NCI-H345 treated with DMSO at 0.1 percent for 48 hours (cell line): ENCODE measurements at regions not wholly inside any gene's neighbourhood (a gene's known extent, or its start where the extent isn't known, plus 50 kb on each side); places are given as distances from the start of the nearest gene placed in this dataset.

Experiments used
- DNase-seq: peaks from one replicate; lab custom pipeline; 2025; ENCODE audit not compliant: unreplicated experiment; lab: John Stamatoyannopoulos, UW

DNA sequence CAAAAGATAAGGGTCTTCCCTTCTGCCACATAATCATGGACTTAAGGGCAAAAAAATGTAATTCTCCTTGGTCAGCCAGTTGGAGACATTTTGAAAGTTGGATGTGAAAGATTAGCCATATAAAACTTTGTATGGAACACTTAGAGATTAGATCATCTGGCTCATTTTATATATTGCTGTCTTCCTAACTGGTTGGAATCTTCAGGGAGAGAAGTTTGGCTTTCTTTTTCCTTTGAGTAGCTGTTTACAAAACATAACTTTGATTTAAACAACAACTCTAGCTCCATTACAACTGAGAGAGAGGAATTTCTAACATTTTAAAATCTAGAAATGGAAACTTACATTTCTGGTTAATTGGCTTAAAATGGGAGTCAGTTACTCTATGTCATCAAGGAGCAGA, 132.7 kb downstream of the RDH14 start:
- DNase-seq = no peak

DNA sequence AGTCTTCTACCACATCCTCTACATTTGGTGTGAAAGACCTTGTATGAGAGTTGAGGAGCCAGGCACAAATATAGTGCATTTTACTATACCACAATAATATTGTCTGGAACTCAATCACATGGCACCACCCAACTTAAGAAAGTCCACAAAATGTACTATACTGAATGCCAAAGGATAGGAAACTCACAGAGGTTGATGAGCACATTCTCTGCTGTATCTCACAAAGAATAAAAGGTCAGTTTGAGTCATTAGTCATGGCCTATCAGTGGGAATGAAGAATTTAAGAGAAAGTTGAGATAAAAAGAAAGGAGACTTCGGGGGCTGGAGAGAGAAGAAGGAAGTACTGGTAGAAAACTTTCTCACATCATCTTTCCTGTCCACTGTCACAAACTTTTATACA, 134.3 kb downstream of the RDH14 start:
- no peak for DNase-seq

DNA sequence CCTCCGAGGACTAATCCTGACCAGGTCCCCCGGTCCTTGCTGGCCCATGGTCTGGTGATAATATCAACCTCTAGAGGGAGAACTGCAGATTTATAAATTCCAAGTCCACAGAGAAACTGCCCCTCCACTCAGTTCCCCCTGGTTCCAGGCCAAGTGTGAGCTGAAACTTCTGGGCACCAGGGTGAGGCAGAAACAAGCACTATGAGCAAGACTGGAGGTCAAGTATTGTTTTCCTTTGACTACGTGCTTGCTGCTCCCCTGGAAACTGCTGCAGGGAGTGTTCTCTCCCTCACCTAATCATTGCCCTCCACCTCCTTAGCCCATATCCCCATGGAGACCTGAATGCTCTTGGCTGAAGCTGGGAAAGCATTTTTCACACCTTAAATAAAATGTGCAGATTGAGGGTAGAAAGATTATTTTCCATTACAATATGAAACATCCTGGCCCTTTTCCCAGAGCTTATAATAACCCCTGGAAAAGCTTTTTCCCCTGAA, 135.2 kb downstream of the RDH14 start:
- no peak for DNase-seq

DNA sequence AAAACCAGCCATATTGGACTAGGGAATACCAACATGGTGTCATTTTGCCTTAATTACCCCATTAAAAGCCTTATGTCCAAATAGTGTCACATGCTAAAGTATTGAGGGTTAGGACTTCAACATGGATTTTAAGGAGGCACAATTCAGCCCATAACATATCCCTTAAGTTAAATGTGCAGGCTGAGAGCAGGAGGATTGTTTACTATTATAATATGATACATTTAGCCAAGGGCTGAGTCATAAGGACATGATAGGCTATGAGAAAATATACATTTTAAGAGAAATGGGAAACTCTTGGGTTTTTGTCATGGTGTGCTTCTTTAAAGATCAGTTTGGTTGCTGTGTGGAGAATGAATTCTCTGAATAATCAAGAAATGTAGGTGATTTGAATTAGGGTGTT, 136.8 kb downstream of the RDH14 start:
- DNase-seq = no peak

DNA sequence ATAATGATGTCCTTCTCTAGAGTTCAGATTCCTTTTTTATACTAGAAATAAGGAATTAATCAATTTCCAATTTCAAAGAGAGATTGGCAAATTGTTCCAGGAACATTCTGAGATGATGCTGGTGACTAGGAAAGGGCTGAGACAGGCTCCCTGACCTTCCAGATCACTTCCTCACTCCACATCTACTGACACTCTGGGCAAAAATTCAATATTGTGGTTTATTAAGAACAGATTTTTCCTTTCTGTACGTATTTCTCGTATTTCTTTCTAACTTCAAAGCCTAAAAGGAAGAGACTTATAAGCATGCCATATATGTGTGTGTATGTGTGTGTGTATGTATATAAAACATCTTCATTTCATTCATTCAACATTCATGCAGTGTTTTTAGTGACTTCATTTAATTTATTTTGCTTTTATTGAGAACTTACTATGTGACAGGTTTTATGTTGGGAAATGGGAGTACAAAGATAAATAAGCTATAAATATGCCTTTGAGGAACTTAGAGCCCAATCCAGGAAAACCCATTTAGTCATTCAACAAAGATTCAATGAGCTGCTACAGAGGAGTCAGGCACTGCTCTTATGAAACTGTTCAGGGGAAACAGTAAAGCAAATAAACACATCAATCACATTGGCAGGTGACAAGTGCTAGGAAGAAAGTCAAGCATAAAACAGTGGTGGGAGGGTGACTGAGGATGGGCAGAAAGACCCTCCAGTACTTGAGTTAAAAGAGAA, 137.9 kb downstream of the RDH14 start:
- no peak for DNase-seq

DNA sequence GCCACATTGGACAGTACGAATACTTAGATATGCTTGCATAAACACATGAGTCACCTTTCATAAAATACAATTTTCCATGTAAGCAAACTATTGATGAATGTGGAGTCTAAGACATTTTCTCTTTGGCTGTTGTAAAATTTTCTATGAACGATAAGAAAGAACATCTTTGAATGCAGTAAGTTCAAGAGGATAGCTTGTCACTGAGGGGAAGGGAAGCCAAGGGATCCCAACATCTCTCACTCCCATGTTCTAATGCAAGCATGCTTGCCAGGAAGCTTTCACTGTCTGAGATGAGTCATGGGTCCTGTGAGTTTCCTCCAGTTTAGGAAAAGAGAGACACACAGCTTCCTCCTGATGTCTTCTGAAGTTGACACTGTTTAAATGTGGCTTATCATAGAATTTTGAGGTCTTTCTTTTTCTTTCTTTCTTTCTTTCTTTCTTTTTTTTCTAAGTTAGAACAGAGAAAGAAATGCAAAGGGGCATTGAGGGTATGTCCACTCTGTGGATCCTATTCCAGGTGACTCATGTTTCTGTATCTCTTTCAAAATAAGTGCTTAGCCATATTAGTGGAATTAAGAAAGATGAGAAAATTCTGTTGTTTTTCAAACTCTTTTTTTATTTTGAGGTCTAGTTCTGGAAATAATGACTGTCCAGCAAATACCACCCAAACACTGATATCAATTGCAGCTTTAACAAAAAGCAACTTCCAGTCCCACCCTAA, 146.6 kb downstream of the RDH14 start:
- DNase-seq = no peak

DNA sequence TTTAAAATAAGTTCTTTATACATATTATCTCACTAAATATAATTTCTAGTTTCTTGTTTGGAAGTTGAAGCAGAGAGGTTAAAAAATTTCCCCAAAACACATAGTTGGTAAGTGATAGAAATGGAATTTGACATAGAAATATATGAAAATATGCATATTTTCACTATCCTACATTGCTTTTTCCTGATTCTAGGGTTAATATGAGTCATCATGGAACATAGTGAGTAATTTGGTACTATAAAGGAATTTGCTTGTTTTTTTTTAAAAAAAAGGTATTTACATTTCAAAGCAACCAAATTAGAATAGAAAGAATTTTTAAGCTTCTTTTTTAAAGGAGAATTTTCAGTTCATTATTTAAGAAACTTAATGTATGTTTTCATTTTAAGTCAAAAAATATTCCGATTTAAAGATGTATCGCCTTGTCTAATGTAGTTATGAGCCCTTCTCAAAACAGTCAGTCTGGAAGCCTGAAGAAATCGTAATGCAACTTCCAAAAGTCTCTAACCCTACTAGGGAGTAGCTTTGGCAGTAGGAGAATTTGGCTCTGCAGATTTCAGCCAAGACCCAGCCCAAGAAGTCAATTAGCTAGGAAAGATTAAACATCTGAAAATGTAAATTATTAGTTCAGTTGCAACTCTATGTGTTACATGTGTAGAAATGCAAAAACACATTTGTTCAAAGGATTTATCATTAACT, 147.3 kb downstream of the RDH14 start:
- DNase-seq = no peak

DNA sequence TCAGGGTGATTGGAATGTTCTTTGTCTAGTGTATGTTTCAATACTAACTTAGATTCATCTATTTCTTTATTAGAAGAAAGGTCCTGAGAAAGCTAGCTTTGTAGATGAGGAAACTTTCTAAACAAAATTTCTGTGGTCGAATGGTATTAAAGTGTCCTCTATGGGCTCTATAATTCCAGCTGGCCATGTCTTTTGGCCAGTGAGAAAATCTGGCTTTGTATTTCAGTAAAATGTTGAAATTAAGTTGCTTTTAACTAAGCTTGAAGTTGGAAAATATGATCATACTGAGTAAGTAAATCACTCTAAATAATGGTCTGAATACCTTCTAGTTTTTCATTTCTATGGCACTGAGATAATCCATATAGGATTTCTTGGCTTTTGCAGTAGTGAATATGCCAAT, 148.8 kb downstream of the RDH14 start:
- no peak for DNase-seq

DNA sequence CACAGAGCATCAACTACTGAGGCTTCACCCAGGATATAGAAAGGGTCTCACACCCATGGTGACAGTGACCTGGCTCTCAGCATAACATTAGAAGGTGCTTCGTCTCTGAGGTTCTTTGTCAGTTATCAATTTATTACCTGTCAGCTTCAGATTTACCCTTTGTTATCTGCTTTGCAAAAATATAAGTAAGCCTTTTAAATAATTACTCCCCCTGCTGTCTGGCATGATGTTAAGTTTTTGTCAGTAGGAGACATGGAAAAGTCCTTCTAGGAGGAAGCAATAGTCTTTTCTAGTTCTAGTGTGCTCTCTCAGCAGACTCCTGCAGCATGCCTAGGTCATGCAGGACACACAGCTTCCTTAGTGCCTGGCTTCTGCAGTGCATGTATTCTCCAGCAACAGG, 149.9 kb downstream of the RDH14 start:
- no peak for DNase-seq

DNA sequence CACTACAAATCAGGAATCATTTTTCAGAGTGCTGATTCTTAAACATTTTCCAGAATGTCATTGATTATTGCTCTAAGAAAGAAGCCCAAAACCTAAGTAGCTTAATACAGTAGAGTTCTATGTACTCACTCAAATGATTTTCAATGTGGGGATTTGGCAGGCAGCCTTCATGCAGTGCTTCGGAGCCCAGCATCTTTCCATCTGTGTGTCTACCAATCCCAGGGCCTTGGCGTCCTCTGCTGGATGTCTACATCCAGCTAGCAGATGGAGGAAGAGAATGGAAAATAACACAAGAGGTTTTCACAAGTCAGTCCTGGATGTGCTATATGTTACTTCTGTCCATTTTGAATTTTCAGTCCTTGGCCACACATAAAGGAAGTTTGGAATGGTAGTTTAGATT, 151.8 kb downstream of the RDH14 start:
- DNase-seq = no peak

DNA sequence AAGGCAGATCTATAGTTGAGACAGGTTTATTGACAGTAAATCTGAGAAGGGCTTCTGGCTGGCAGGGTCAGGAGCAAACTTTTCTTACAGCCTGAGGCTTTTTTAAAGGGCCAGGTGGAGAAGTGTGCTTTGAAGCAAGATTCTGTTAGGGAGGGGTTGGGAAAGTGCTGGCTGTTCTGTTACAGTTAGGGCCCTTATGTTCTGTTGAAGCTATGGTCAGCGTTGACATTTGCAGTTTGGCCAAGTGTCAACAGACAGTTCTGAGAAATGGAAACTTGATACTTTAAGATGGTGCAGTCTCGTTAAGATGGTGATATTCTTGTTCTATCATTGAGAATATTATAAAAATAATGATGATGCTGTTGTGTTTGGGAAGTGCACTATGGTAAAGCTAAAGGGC, 154.2 kb downstream of the RDH14 start:
- DNase-seq = no peak

DNA sequence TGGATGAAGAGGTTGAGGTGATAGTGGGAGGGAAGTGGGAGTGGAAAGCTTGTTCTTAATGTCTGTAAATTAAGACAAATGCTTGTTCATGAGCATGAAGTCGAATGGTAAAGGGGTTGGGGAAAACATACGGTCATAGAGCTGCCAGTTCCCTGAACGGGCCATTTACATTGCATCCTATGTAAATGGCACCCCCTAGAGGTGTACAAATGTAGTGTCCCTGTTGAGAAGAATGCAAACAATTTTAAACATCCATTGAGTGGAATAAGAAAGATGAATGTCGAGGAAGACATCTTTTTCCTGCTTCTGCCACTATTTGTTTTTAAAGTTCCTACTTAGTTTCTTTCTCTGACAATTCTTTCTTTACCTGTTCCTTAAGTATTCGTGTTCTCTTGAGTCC, 155.7 kb downstream of the RDH14 start:
- no peak for DNase-seq

DNA sequence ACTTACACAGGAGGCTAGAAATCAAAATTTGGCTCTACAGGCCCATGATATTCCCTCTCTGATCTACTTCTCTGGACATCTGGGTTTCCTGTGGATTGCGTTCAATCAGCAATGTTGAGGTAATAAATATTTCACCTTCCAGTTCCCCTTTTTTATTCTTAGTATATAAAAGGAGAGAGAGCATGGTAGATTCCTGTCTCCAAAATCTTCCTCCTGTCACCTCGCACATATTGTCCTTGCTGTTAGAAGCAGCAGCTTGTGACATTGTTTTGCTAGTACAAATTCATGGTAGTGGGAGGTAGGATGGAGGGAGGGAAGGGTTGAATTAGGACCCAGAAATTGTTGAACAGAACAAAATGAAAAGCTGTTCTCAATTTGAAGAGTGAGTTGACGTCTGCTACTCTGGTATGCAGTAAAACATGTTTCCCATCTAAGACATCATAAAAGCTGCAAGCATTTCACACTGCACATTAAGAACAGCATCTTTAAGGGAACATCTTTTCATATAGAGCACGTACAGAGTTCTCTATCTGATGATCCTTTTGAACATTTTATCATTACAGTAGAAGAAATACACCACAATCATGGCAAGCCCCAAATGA, 156.4 kb downstream of the RDH14 start:
- no peak for DNase-seq

DNA sequence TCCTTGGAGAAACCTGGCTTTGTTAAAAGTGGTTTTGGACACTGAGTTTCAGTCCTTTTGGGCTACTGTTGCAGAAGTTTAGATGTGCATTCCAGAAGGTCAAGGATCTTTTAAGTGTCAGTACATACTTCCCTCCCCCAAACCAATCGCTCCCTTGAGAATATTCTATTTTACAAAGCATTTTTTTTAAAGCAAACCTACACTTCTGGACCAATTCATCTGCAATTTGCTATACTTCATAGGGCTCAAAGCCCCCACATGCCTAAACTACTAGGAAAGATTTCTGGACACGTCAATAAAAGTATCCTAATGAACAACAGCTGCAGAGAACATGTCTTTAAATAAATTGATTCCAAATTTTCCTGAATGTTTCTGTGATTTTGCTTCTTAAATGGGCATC, 157.6 kb downstream of the RDH14 start:
- DNase-seq = no peak

DNA sequence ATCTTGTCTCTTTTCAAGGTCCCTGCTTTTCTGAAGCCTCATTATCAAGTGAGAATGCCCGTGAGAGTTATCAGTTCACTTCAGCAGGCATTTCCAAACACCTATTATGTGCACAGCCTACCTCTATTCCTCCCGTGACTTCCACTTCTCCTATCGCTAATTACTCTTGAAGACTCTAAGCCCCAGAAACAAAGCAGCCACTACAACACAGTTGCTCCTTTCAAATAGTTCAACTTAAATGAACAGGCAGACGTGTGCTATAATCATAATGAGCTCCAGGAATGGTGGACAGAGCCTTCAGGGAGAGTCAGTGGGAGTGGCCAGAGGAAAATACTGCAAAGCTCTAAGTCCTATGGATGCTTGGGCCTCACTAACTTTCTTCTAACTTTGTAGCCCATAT, 159.0 kb downstream of the RDH14 start:
- DNase-seq = no peak

DNA sequence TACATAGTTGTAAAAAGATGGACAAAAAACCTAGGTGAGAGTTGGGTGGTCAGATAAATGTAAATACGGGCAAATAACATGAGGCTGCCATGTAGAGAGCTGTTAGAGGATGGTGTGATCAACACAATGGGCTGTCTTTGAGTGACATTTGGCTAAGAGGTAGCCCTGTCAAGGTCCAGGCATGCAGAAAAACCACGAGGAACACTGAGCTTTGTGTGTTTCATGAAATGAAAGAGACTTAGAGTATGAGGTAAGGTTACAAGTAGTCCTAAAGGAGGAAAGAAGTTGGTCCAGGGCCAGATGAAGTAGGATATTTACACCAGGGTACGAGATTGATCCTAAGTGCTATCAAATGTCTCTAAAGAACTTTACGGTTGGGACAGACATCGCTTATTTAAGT, 160.9 kb downstream of the RDH14 start:
- no peak for DNase-seq

DNA sequence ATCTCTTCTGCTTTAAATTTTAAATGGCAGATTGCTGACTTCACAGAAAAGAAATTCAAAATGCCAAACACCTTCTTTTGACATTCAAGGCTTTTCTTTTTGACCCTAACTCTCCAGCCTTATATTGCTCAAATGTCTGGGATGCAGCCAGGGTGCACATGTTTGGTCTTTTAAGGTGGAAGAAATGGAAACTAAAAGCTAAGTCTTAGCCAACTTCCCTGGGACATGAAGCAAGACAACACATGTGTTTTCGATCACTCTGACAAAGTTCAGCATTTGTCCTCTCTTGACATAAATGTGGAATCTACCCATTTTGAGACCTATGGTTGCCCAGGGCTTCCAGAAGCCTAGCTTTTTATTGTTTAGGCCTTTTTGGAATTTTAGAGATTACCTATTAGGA, 161.6 kb downstream of the RDH14 start:
- no peak for DNase-seq

DNA sequence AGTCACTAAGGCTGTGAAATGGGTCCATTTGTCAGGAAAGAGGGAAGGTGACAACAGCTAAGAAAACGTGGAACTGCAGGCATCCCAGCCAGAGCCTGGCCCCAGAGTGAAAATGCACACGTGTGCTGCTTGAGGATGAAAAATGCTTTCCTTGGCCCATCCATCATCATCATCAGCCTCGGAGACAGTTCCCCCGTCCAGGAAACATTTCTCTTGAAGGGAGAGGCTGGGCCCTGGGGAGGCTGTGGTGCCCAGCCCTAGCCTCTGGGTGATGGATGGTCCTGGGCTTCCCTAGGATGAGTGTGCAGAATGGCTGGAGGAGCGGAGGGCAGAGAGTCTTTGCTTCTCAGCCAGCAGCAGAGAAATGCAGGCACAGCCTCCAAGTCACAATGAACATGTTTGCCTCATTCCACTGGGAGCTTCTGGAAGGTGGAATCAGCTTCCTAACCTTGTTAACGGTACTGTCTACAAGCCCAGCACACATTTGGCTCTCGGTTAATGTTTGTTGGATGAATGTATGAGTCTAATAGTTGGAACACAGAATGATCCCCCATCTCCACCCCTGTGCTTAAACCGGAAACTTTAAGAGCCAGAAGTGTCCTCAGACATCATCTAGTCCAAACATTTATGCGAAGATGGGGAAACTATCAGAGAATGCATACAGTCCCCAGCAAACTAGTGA, 164.0 kb downstream of the RDH14 start:
- DNase-seq = no peak

DNA sequence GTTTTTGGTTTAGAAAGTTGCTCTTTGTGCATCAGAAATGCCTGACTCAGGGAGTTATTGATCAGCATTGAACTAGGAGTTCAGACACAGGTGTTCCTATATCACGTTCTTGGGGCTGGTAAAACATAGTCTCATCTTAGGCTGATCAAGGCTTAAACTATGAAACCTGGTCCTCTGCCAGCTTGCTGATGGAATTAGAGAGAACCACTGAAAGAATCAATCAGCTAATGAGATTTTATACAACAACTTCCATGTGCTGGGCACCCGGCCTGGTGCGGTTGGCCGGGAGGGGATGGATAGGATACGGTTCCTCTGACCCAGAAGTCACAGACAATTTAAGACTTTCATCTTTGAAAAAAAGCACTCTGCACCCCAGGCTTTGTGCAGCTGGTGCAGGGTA, 164.9 kb downstream of the RDH14 start:
- no peak for DNase-seq

DNA sequence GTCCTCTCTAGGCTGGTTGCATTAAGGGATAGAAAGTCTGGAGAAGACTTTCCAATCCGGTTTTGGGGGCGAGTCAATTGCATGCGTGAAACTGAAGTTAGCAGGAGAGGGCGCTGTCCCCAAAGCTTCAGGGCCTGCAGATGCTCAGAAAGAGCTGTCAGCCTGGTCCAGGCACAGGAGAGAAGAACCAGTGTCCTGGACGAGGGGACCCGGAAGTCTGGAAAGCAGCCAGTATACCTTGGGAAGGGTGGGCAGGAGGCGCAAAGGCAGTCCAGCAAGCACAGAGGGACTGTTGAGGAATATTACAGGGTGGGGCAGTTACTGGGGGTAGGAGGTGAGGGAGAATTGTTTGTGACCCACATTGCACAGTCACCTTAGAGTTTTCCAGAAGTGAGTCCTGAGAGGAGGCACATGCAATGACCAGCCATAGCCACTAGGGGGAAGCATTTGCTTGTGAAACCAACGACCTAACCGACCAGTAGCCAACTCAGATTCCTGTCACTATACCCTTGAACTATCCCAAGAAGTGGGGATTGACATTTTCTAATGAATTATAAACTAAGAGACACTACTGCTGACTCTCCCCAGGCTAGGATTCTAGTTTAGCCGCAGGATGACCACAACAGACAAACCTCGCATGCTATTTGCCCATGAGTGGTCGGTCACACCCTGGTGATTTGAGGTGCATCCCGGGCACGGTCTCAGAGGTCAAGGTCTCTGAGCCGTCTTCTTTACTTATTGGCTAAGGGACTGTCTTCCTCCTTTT, 172.8 kb downstream of the RDH14 start:
- peak; percentile 69 for DNase-seq
